Esophagus squamous epithelium (tissue), 5 donors: ENCODE measurements at regions not wholly inside any gene's neighbourhood (a gene's known extent, or its start where the extent isn't known, plus 50 kb on each side); places are given as distances from the start of the nearest gene placed in this dataset.

Experiments used
- DNase-seq: peaks from one replicate; lab custom pipeline; 2025; lab: John Stamatoyannopoulos, UW
- H3K27ac ChIP-seq, 4 donors: fragments of 200-600 bp; sonication (generic); one replicate each; pipeline ENCODE4 v1.5.1; 2016 to 2019; ENCODE audit warnings: mild to moderate bottlenecking in 1 of 4
- H3K27me3 ChIP-seq, 4 donors: fragments of 200-600 bp; sonication (generic); 1 replicate in 3 of 4; 2 replicates in 1 of 4; pipeline versions ENCODE4 v1.5.1 to v1.6.0; 2017 to 2021; ENCODE audit warnings: antibody characterized with exemption in 1 of 4
- H3K36me3 ChIP-seq, 3 donors: fragments of 200-600 bp; sonication (generic); one replicate each; pipeline ENCODE4 v1.5.1; 2016 to 2019
- H3K4me1 ChIP-seq, 3 donors: fragments of 200-600 bp; sonication (generic); one replicate each; pipeline ENCODE4 v1.5.1; 2017 to 2019
- H3K4me3 ChIP-seq, 4 donors: fragments of 200-600 bp; sonication (generic); 1 replicate in 3 of 4; 2 replicates in 1 of 4; pipeline ENCODE4 v1.5.1; 2016 to 2019; ENCODE audit warnings: mild to moderate bottlenecking in 2 of 4, moderate library complexity in 1 of 4
- H3K9me3 ChIP-seq, 3 donors: fragments of 200-600 bp; sonication (generic); one replicate each; pipeline ENCODE4 v1.5.1; 2016 to 2019
- POLR2A ChIP-seq, 4 donors: fragments of 450-650 bp; IDR thresholded peaks; one replicate each; pipeline ENCODE4 v1.6.1; 2017; ENCODE audit warnings: antibody characterized with exemption in 4 of 4, mild to moderate bottlenecking in 4 of 4, moderate library complexity in 3 of 4
- WGBS, 2 donors: methylation state at CpG; one replicate each; pipeline ENCODE4 v1.1.5; 2018; 5-methylcytosine and 5-hydroxymethylcytosine counted together
- intact Hi-C: fragments of 100-400 bp; cut with DNase I; formaldehyde crosslinking; loops from one replicate; pipeline ENCODE4 v1.15.0; 2022
- TF ChIP-seq, protein P1 (sequence below), 6 experiments: fragments of 450-650 bp in 4 of 6; fragments of 200-600 bp in 2 of 6; sonication (generic) in 2 of 6; IDR thresholded peaks; one replicate each; pipeline ENCODE4 v1.5.1; 2016 to 2019; ENCODE audit warnings: antibody characterized with exemption in 6 of 6, mild to moderate bottlenecking in 4 of 6, moderate library complexity in 4 of 6
- donor health status: DM: yes; HTN: yes; CAD: no.

DNA sequence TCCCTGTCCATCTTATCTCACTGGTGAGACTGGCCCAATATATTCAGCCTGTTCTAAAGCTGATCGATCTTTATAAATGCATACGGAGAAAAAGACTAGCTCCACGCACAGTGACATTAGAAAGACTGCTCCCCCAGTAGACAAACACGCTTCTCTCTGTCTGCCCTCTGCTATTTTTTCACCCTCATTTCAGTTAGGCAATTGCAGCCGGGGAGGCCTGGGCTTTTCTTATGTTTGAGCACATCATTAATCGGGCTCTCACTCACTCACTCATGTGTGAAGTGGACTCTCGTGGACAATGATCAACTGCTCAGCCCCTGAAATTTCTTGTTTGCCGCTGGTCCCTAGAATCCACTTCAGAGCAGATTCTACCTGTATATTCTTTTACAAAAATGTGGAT is 824.7 kb upstream of the TENM3 start:
- no peak for DNase-seq
- intact Hi-C loops: no loop called here
- Histone ChIP-seq H3K27ac (no peak overlapping the region), H3K36me3 (no peaks in the 10 kb centered on the region), H3K4me3 (no peak overlapping the region), H3K27me3 (no peaks in the 10 kb centered on the region), H3K4me1 (no peaks in the 10 kb centered on the region), H3K9me3 (no peaks in the 10 kb centered on the region)
- TF ChIP-seq, protein P1, sequence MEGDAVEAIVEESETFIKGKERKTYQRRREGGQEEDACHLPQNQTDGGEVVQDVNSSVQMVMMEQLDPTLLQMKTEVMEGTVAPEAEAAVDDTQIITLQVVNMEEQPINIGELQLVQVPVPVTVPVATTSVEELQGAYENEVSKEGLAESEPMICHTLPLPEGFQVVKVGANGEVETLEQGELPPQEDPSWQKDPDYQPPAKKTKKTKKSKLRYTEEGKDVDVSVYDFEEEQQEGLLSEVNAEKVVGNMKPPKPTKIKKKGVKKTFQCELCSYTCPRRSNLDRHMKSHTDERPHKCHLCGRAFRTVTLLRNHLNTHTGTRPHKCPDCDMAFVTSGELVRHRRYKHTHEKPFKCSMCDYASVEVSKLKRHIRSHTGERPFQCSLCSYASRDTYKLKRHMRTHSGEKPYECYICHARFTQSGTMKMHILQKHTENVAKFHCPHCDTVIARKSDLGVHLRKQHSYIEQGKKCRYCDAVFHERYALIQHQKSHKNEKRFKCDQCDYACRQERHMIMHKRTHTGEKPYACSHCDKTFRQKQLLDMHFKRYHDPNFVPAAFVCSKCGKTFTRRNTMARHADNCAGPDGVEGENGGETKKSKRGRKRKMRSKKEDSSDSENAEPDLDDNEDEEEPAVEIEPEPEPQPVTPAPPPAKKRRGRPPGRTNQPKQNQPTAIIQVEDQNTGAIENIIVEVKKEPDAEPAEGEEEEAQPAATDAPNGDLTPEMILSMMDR (IDR thresholded peaks at IDR 0.05): no peak
- TF ChIP-seq POLR2A (IDR thresholded peaks at IDR 0.05): no peak
- 65 to 69% methylated on average over 8 of the region's 8 CpGs for WGBS, 2 donors

DNA sequence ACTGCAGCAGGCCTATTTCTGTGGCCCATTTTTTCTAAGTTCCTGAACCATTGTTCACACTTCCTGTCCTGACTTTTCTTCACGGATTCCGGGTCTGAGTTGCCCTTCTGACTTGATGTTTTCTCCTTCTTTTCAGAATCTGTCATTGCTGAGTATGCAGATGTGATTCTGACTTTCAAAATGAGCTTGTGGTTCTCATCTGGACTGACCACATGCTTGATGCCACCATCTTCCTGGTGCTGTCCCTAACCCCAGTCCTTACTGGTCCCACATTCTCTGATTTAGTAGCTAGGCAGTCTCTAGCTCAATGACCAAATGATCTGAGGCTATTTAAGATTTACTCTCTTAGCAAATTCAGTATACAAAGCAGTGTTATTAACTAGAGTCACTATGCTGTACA is 822.3 kb upstream of the TENM3 start:
- no peaks in the 10 kb centered on the region for H3K9me3 ChIP-seq
- no peaks in the 10 kb centered on the region for H3K4me1 ChIP-seq
- no peak for DNase-seq
- no peaks in the 10 kb centered on the region for H3K27me3 ChIP-seq
- H3K36me3 ChIP-seq: no peaks in the 10 kb centered on the region
- H3K27ac ChIP-seq: no peak overlapping the region
- no peak overlapping the region for H3K4me3 ChIP-seq
- 66 to 76% methylated on average over 2 of the region's 2 CpGs for WGBS, 2 donors
- intact Hi-C loops: no loop called here
- no peak for TF ChIP-seq POLR2A (IDR thresholded peaks at IDR 0.05)
- TF ChIP-seq, protein P1 (IDR thresholded peaks at IDR 0.05): no peak

DNA sequence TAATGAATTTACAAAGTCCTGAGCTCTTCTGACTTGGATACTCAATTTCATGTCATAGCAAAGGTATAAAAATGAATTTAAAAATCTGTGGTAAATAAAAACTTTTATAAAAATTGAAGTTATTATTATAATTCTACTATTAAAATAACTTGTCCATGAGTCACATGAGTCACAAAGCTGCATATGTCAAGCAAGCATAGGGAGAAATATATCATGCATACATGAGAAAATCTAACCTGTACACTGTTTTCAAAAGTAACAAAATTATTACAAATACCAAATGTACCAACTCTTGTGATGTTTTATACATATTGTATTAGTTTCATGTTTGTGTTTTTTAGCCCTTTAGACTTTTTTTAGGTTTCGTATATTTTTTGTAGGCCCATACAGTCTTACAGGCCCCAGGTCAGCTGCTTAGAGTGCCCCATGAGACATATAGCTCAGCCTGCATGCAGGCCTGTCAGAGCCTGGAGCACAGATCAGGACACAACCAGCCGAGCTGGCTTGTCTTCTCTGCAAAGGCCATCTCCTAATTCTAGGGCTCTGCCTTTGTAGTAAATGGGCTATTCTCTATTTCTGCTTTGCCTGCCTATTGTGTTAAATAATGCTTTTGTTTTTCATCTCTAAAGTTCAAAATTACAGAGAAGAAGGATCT is 818.7 kb upstream of the TENM3 start:
- TF ChIP-seq, protein P1 (IDR thresholded peaks at IDR 0.05): no peak
- no peak for TF ChIP-seq POLR2A (IDR thresholded peaks at IDR 0.05)
- intact Hi-C loops: no loop called here
- Histone ChIP-seq H3K4me1 (no peaks in the 10 kb centered on the region), H3K36me3 (no peaks in the 10 kb centered on the region), H3K27ac (no peak overlapping the region), H3K4me3 (no peak overlapping the region), H3K9me3 (no peaks in the 10 kb centered on the region), H3K27me3 (no peaks in the 10 kb centered on the region)
- no peak for DNase-seq
- WGBS, 2 donors: 21 to 67% methylated on average over 2 of the region's 2 CpGs

DNA sequence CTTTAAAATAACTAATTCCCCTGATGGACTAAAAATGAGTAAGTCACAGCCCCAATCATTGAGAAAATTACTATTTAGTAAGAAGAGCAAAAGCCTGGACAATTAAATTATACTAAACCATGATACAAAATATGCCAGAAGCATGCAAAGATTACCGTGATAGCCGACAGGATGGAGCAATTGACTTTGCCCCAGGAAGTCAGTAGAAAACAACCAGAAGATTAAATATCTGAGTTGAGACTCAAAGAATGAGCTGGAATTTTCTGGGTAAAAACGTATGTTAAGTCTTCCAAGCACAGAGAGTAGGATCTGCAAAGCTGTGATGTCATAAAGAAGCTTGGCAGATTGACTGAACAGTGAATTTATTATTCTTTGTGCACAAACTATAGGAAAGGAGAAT is 816.1 kb upstream of the TENM3 start:
- H3K4me3 ChIP-seq: no peak overlapping the region
- H3K36me3 ChIP-seq: no peaks in the 10 kb centered on the region
- H3K4me1 ChIP-seq: no peaks in the 10 kb centered on the region
- TF ChIP-seq, protein P1 (IDR thresholded peaks at IDR 0.05): no peak
- no peak for TF ChIP-seq POLR2A (IDR thresholded peaks at IDR 0.05)
- intact Hi-C loops: no loop called here
- no peak overlapping the region for H3K27ac ChIP-seq
- no peaks in the 10 kb centered on the region for H3K9me3 ChIP-seq
- no peaks in the 10 kb centered on the region for H3K27me3 ChIP-seq
- no peak for DNase-seq
- WGBS, 2 donors: 73 to 74% methylated on average over 3 of the region's 3 CpGs

DNA sequence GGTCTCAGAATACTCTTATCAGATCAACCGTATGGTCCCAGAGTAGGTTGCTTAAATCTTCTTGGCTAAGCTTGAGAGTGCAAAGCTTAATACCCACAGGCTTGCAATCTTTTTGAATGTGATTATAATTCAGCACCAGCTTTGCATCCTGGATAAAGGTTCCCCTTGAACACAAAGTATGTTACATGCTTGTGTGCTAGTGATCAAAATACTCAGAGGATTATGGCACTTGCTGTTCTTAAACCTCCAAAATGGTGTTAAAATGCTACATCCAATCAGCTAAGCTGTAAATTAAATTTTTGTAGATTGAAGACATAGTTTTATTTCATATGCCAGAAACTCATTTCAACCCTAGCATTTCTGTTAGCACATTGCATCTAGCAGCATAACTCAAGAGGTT is 812.2 kb upstream of the TENM3 start:
- no peaks in the 10 kb centered on the region for H3K9me3 ChIP-seq
- H3K4me3 ChIP-seq: no peak overlapping the region
- no peaks in the 10 kb centered on the region for H3K4me1 ChIP-seq
- no peak for DNase-seq
- H3K36me3 ChIP-seq: no peaks in the 10 kb centered on the region
- H3K27me3 ChIP-seq: no peaks in the 10 kb centered on the region
- 42 to 71% methylated on average over 1 of the region's 1 CpG for WGBS, 2 donors
- intact Hi-C loops: no loop called here
- TF ChIP-seq, protein P1 (IDR thresholded peaks at IDR 0.05): no peak
- no peak for TF ChIP-seq POLR2A (IDR thresholded peaks at IDR 0.05)
- H3K27ac ChIP-seq: no peak overlapping the region
